G401.6 (cell line): ENCODE measurements at regions not wholly inside any gene's neighbourhood (a gene's known extent, or its start where the extent isn't known, plus 50 kb on each side); places are given as distances from the start of the nearest gene placed in this dataset.
A peak's percentile ranks its signal among the peaks of the same experiment; 100 is the strongest.
"Not testable (repeated sequence)": the region's sequence is repeated elsewhere in the genome, so short reads cannot be mapped to it uniquely, and the experiment has no call there.

ENCODE experiments used
- FAIRE-seq: peaks from 2 replicates; lab custom pipeline; 2012; peaks lifted over from hg19 to GRCh38; lab: Jason Lieb, UNC

GRCh38 chr15:77909182-77909940, 168.2 kb downstream of the TBC1D2B start:
- no peak for FAIRE-seq

GRCh38 chr15:77908752-77909111, 168.8 kb downstream of the TBC1D2B start:
- FAIRE-seq, result not testable (repeated sequence)

- FAIRE-seq, result peak; percentile 47
Observed at GRCh38 chr15:77907824-77908751, 169.4 kb downstream of the TBC1D2B start.

GRCh38 chr15:77906062-77906990, 171.2 kb downstream of the TBC1D2B start:
- not testable (repeated sequence) for FAIRE-seq

GRCh38 chr15:77905301-77905920, 172.1 kb downstream of the TBC1D2B start:
- no peak for FAIRE-seq

GRCh38 chr15:77904901-77905300, 172.6 kb downstream of the TBC1D2B start:
- FAIRE-seq, result no peak

- FAIRE-seq, result no peak
Observed at GRCh38 chr15:77904436-77904821, 173.1 kb downstream of the TBC1D2B start.

GRCh38 chr15:77903761-77904435, 173.6 kb downstream of the TBC1D2B start:
- not testable (repeated sequence) for FAIRE-seq

- FAIRE-seq, result not testable (repeated sequence)
Observed at GRCh38 chr15:77902921-77903760, 174.4 kb downstream of the TBC1D2B start.

GRCh38 chr15:77901921-77902750, 175.4 kb downstream of the TBC1D2B start:
- FAIRE-seq, result no peak

- no peak for FAIRE-seq
Observed at GRCh38 chr15:77901251-77901881, 176.1 kb downstream of the TBC1D2B start.

GRCh38 chr15:77900331-77900963, 177.1 kb downstream of the TBC1D2B start:
- not testable (repeated sequence) for FAIRE-seq

- FAIRE-seq, result not testable (repeated sequence)
Observed at GRCh38 chr15:77899776-77900175, 177.7 kb downstream of the TBC1D2B start.

GRCh38 chr15:77898811-77899730, 178.4 kb downstream of the TBC1D2B start:
- FAIRE-seq, result no peak

- FAIRE-seq, result no peak
Observed at GRCh38 chr15:77897896-77898406, 179.6 kb downstream of the TBC1D2B start.

GRCh38 chr15:77897113-77897895, 180.2 kb downstream of the TBC1D2B start:
- FAIRE-seq, result not testable (repeated sequence)
